ENCODE measurements at regions not wholly inside any gene's neighbourhood (a gene's known extent, or its start where the extent isn't known, plus 50 kb on each side); places are given as distances from the start of the nearest gene placed in this dataset.

GRCh38 chr15:39269352-39269751, 311.5 kb upstream of the THBS1 start:
- DNase-seq (ENCODE audit: low read depth, low spot score), result no peak

GRCh38 chr15:39269821-39270220, 311.1 kb upstream of the THBS1 start:
- no peak for DNase-seq (ENCODE audit: low read depth, low spot score)

DNA sequence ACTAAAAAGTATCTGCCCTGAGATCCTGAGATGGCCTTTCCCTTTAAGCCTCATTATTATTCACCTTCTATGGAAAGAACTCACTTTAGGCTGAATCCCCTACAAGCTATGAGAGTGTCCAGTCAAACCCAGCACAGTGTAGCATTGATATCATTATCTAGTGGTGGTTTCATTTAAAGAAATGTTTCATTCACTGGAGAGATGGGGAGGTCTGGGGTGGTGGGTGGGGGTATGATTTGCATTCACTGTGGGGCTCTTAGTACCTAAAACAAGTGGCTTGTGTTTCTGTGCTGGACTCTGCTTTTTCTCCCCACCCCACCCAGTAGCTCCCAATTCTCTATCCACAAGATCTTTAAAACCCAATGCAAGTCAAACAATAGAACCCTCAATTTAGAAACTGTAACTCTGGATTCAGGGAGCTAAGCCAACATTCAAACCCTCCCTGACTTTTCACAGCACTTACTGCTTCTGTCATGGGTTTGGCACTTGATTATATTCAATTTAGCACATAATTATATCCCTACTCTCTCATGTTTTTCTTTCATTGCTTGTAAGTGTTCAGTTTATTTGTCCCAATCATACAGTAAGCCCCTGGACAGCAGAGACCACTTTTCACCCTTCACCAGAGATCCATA, 310.5 kb upstream of the THBS1 start:
- DNase-seq (ENCODE audit: low read depth, low spot score), result no peak

- DNase-seq (ENCODE audit: low read depth, low spot score), result no peak
These were observed 309.9 kb upstream of the THBS1 start for GRCh38 chr15:39270934-39271333.

GRCh38 chr15:39272901-39273300, 308.0 kb upstream of the THBS1 start:
- DNase-seq (ENCODE audit: low read depth, low spot score), result no peak

DNA sequence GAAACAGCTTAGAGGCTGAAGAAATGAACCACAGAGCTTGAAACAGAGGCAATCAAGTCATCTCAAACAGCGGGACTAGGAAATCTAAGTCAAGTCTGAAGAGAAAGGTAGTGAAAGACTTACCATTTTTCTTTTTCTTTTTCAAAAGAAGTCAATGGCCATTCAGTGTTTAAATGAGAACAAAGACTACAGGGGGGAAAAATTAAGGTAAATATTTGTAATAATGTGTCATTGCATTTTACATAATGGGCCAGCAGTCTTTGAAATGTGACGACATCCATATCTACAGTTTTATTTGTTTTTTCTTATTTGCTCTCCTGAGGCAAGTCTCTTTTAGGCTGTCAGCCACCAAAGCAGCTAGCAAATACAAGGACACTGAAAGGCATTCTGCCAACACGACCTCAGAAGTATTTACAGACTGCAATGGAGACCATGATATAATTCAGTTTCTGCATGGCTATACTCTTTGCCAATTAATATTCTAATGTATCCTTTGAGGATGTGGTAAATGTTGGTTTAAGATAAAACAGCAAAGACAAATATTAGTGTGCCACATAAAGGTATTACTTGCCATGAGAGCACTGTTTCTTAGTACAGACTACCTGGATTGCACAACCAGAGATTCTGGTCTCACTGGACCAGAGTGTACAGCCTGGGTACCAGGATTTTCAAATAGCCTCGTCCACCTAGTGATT, 307.0 kb upstream of the THBS1 start:
- no peak for DNase-seq (ENCODE audit: low read depth, low spot score)

- DNase-seq (ENCODE audit: low read depth, low spot score), result no peak
These were observed 305.8 kb upstream of the THBS1 start for GRCh38 chr15:39275066-39275465.

- no peak for DNase-seq (ENCODE audit: low read depth, low spot score)
These were observed 301.6 kb upstream of the THBS1 start for GRCh38 chr15:39279311-39279710.

- DNase-seq (ENCODE audit: low read depth, low spot score), result no peak
These were observed 299.8 kb upstream of the THBS1 start for GRCh38 chr15:39281094-39281493.

DNA sequence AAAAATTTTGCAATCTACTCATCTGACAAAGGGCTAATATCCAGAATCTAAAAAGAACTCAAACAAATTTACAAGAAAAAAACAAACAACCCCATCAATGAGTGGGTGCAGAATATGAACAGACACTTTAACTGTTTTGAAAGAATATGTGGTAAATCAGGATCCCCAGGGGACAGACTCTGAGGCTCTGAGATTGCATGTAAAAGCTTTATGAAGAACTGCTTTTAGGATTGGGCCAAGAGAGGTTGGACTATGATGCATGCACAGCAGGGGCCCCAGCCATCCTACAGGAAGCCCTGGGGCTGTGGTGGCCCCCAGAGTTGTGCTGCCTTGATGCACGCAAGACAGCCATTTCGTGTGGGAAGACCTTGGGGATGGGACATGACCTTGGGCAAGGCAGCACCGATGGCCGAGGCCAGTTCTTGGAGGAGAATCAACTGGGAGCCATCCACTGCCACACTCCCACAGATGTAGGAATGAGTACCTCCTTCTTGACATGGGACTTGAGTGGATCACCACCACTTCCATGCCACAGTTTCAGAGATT, 298.1 kb upstream of the THBS1 start:
- DNase-seq (ENCODE audit: low read depth, low spot score), result no peak

DNA sequence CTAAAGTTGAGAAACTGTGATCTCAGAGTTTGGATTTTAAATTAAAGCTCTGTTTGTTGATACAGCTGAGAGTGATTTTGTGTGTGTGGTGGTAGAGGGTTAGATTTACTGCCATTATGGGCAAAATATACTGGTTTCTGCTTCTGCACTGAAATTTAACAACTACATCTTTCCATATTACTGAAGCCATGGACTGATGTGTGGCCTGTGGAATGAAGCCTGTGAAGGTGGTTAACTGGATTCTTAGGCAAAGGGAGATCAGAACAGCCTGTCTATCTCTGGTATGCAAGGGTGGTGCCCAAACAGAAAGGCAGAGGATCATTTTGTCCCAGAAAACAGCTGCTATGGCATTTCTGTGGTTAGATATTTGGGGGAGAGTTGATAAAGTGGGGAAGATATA, 297.3 kb upstream of the THBS1 start:
- DNase-seq (ENCODE audit: low read depth, low spot score), result no peak

DNA sequence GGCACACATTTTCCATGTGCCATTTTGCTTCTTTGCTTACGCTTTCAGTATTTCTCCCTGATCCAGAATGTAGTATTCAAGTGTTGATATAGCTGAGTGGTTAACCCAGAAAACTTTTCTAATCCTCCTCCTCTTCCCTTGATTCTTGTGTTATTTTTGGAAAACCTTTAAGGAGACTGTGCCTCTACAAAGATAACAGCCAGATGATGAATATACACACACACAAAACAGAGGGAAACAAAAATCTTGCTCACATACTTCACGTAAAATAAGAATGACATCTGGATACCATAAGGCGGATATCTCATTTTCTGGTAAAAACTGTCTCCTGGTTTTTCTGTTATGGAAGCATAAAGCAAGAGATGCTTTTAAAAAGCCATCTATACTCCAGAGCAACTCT, 295.8 kb upstream of the THBS1 start:
- no peak for DNase-seq (ENCODE audit: low read depth, low spot score)

DNA sequence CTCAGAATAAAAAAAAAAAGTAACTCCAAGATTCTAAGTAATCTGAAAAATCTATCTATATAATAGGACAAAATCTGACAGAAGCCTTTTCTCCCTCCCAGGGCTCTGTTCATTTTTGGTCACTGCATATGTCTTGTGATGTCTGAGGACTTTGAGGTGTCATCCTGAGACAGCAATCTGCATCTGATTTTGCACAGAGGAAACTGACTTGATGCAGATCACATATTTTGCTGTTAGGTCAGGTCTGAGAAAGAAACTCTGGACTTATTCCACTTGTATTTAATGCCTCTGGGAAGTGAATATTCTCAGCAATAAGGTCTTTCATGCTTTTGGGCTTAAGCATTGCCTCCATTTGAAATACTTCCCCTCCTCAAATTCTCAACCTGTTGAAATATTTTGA, 295.2 kb upstream of the THBS1 start:
- no peak for DNase-seq (ENCODE audit: low read depth, low spot score)

- no peak for DNase-seq (ENCODE audit: low read depth, low spot score)
These were observed 294.2 kb upstream of the THBS1 start for GRCh38 chr15:39286706-39287105.

GRCh38 chr15:39287322-39288195, 293.3 kb upstream of the THBS1 start:
- DNase-seq (ENCODE audit: low read depth, low spot score), result no peak

- DNase-seq (ENCODE audit: low read depth, low spot score), result no peak
These were observed 290.0 kb upstream of the THBS1 start for GRCh38 chr15:39290711-39291435.

- DNase-seq (ENCODE audit: low read depth, low spot score), result no peak
These were observed 289.2 kb upstream of the THBS1 start for GRCh38 chr15:39291690-39292089.

DNA sequence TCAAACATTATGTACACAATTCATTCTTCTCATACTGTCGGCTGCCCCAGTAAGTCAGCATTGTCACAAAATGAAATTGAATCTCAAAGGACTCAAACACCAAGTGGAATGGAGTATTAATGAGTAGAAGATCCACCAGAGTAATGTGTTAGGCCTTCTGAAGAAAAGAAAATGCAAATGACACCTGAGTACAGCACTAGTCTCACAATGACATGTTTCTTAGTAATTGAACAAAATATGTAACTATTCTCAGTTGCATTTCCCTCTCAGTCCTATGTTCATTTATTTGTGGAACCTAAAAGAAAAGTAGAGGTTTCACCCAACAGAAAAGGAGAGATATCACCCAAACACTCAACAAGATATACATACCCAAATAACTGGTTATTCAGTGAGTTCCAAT, 283.9 kb upstream of the THBS1 start:
- no peak for DNase-seq (ENCODE audit: low read depth, low spot score)

- no peak for DNase-seq (ENCODE audit: low read depth, low spot score)
These were observed 282.5 kb upstream of the THBS1 start for GRCh38 chr15:39298271-39298962.

DNA sequence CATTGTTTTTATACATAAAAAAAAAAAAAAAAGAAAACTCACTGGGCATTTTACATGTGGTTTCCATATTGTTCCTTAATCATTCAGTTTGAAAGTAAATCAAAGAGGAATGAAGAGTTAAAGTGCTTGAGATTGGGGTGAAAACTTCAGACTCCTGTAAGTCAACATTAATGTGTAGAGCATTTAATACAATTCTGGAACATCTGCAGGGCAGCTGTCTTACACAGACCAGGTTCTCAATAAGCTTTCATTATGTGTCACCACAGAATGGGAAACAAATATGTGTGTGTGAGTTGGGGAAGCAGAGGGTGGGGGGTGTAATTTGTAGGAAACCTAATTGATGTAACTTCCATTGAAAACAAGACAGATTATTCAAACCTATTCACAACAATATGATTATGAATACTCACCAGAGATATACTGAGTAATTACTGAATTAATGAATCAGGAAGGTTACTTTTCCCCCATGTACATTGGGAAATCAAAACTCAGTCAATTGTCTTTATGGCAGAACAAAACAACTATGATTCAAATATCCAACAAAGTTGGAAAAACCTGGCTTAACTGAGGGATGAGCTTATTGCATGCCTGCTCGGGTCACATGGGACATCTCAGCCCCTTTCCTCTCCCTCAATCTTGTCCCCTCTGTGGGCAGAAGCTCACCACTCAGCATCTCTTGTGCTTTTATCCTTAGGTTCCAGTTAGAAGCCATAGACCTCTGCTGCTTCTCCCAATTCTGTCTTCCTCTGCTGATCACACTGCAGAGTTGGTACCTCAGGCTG, 281.2 kb upstream of the THBS1 start:
- no peak for DNase-seq (ENCODE audit: low read depth, low spot score)
